A549 (cell line): ENCODE measurements at regions not wholly inside any gene's neighbourhood (a gene's known extent, or its start where the extent isn't known, plus 50 kb on each side); places are given as distances from the start of the nearest gene placed in this dataset.

ENCODE experiments used
- ATAC-seq, 2 experiments: fragments of 200-7000 bp in 1 of 2; fragments of >200 bp in 1 of 2; cut with Nextera tagmentation in 1 of 2; cut with Tn5 transposase in 1 of 2; 3 replicates each; pipeline versions ENCODE4 v1.8.0 to v1.9.1; 2018 to 2020; ENCODE audit warnings: mild to moderate bottlenecking in 1 of 2, moderate library complexity in 1 of 2
- CTCF ChIA-PET: fragments of 300-600 bp; sonication (Branson Sonifier 250); formaldehyde crosslinking; extraction: SDS; loops from one replicate; lab custom pipeline; 2021; ENCODE audit warnings: antibody characterized with exemption, inconsistent platforms; lab: Yijun Ruan, JAX
- POLR2A ChIA-PET: fragments of 350-600 bp; formaldehyde crosslinking; extraction: SDS; loops from one replicate; lab custom pipeline; 2021; ENCODE audit warnings: antibody characterized with exemption, inconsistent platforms; lab: Yijun Ruan, JAX
- DNase-seq, 2 experiments: peaks; one replicate each; pipeline versions ENCODE4 v3.0.0 to v3.0.0-alpha.2; 2011 to 2016; ENCODE audit warnings: low read depth in 1 of 2, low spot score in 1 of 2
- FAIRE-seq: peaks from 2 replicates; lab custom pipeline; 2011; peaks lifted over from hg19 to GRCh38; lab: Jason Lieb, UNC
- H3K27ac ChIP-seq, 2 experiments: fragments of >200 bp; sonication (Bioruptor Twin); formaldehyde crosslinking; 3 replicates each; pipeline ENCODE4 v1.5.1; 2016 to 2017
- H3K4me1 ChIP-seq: fragments of >200 bp; sonication (Bioruptor Twin); formaldehyde crosslinking; 3 replicates; pipeline ENCODE4 v1.6.1; 2016
- H3K4me2 ChIP-seq: fragments of >200 bp; sonication (Bioruptor Twin); formaldehyde crosslinking; 3 replicates; pipeline ENCODE4 v1.6.1; 2016
- H3K4me3 ChIP-seq: fragments of >200 bp; sonication (Bioruptor Twin); formaldehyde crosslinking; 3 replicates; pipeline ENCODE4 v1.5.1; 2016
- H3K9me3 ChIP-seq: fragments of >200 bp; sonication (Bioruptor Twin); formaldehyde crosslinking; 3 replicates; pipeline ENCODE4 v1.6.1; 2016
- BHLHE40 ChIP-seq: IDR thresholded peaks from 2 replicates; pipeline ENCODE4 v1.6.1; 2012; ENCODE audit warnings: low read depth, low read length, inconsistent platforms
- CBX8 ChIP-seq: fragments of 200-600 bp; sonication (generic); IDR thresholded peaks from 2 replicates; pipeline ENCODE4 v1.6.1; 2016
- CEBPB ChIP-seq, 2 experiments: fragments of >200 bp in 1 of 2; sonication (Bioruptor Twin) in 1 of 2; formaldehyde crosslinking in 1 of 2; IDR thresholded peaks; 2 replicates each; pipeline ENCODE4 v1.6.1; 2012 to 2016
- CHD2 ChIP-seq: fragments of 150-350 bp; IDR thresholded peaks from 2 replicates; pipeline ENCODE4 v1.6.1; 2014; ENCODE audit warnings: low read length; ENCODE audit not compliant: partially characterized antibody
- CHD4 ChIP-seq: fragments of 200-600 bp; sonication (generic); IDR thresholded peaks from 2 replicates; pipeline ENCODE4 v1.6.1; 2016; ENCODE audit warnings: antibody characterized with exemption, mild to moderate bottlenecking, borderline replicate concordance
- CTCF ChIP-seq: fragments of >200 bp; sonication (Bioruptor Twin); formaldehyde crosslinking; IDR thresholded peaks from 3 replicates; pipeline ENCODE4 v1.5.1; 2016
- EHF ChIP-seq: fragments of 250-450 bp; sonication (Bioruptor Pico); IDR thresholded peaks from 2 replicates; pipeline ENCODE4 v1.5.0; 2020; ENCODE audit warnings: mild to moderate bottlenecking
- EP300 ChIP-seq, 2 experiments: fragments of >200 bp; sonication (Bioruptor Twin); formaldehyde crosslinking; IDR thresholded peaks; 2 replicates in 1 of 2; 3 replicates in 1 of 2; pipeline ENCODE4 v1.6.1; 2016 to 2017
- FOXS1 ChIP-seq: fragments of 250-450 bp; sonication (Bioruptor Pico); IDR thresholded peaks from 2 replicates; pipeline ENCODE4 v1.5.0; 2020; ENCODE audit warnings: mild to moderate bottlenecking, moderate library complexity
- HDAC2 ChIP-seq: fragments of 200-600 bp; sonication (generic); IDR thresholded peaks from 2 replicates; pipeline ENCODE4 v1.6.1; 2016
- HEYL ChIP-seq: fragments of 250-450 bp; sonication (Bioruptor Pico); IDR thresholded peaks from 2 replicates; pipeline ENCODE4 v1.8.0; 2021; ENCODE audit warnings: mild to moderate bottlenecking, moderate library complexity
- HMGXB4 ChIP-seq: fragments of 250-450 bp; sonication (Bioruptor Pico); IDR thresholded peaks from 2 replicates; pipeline ENCODE4 v1.5.0; 2021; ENCODE audit warnings: mild to moderate bottlenecking, moderate library complexity, borderline replicate concordance
- HOXA7 ChIP-seq: fragments of 250-450 bp; sonication (Bioruptor Pico); IDR thresholded peaks from 2 replicates; pipeline ENCODE4 v1.5.0; 2020; ENCODE audit warnings: mild to moderate bottlenecking, moderate library complexity
- HOXB13 ChIP-seq: fragments of 250-450 bp; sonication (Bioruptor Pico); IDR thresholded peaks from 2 replicates; pipeline ENCODE4 v1.5.0; 2020; ENCODE audit warnings: low read depth, mild to moderate bottlenecking, moderate library complexity
- MAFK ChIP-seq: fragments of 450-650 bp; IDR thresholded peaks from 2 replicates; pipeline ENCODE4 v1.6.1; 2014; ENCODE audit not compliant: partially characterized antibody
- NFE2L2 ChIP-seq: fragments of 150-350 bp; conservative IDR thresholded peaks from 2 replicates; pipeline ENCODE4 v1.6.1; 2014; ENCODE audit warnings: low read length
- PHF8 ChIP-seq: fragments of 200-600 bp; sonication (generic); IDR thresholded peaks from 2 replicates; pipeline ENCODE4 v1.6.1; 2016; ENCODE audit warnings: low read depth, mild to moderate bottlenecking, antibody characterized with exemption, moderate library complexity, borderline replicate concordance
- POLR2AphosphoS2 ChIP-seq: conservative IDR thresholded peaks from 2 replicates; pipeline ENCODE4 v1.6.1; 2012; ENCODE audit warnings: low read length, improper control_type of control experiment, inconsistent platforms
- RAD21 ChIP-seq, 2 experiments: fragments of >200 bp in 1 of 2; sonication (Bioruptor Twin) in 1 of 2; formaldehyde crosslinking in 1 of 2; IDR thresholded peaks in 1 of 2; conservative IDR thresholded peaks in 1 of 2; 2 replicates in 1 of 2; 3 replicates in 1 of 2; pipeline ENCODE4 v1.6.1; 2012 to 2018; ENCODE audit warnings: inconsistent platforms in 1 of 2
- RFX5 ChIP-seq: fragments of 450-650 bp; IDR thresholded peaks from 2 replicates; pipeline ENCODE4 v1.7.1; 2014; ENCODE audit warnings: antibody characterized with exemption, mild to moderate bottlenecking, moderate library complexity
- SMC3 ChIP-seq: fragments of >200 bp; sonication (Bioruptor Twin); formaldehyde crosslinking; IDR thresholded peaks from 3 replicates; pipeline ENCODE4 v1.6.1; 2018; ENCODE audit warnings: inconsistent platforms
- ZFP36 ChIP-seq: fragments of 450-650 bp; IDR thresholded peaks from 2 replicates; pipeline ENCODE4 v1.6.1; 2014; ENCODE audit warnings: borderline replicate concordance; ENCODE audit not compliant: partially characterized antibody
- ZNF302 ChIP-seq: fragments of 250-450 bp; sonication (Bioruptor Pico); IDR thresholded peaks from 2 replicates; pipeline ENCODE4 v1.9.0; 2021; ENCODE audit warnings: inconsistent platforms, mild to moderate bottlenecking, moderate library complexity
- ZSCAN20 ChIP-seq: fragments of 250-450 bp; sonication (Bioruptor Pico); IDR thresholded peaks from 2 replicates; pipeline ENCODE4 v1.8.0; 2022; ENCODE audit warnings: mild to moderate bottlenecking, moderate library complexity
- WGBS: methylation state at CpG from one replicate; pipeline ENCODE4 v1.1.6; 2017; ENCODE audit errors: missing lambda C conversion rate; 5-methylcytosine and 5-hydroxymethylcytosine counted together
- TF ChIP-seq, protein P1 (sequence below): IDR thresholded peaks from 2 replicates; pipeline ENCODE4 v1.6.1; 2012
- TF ChIP-seq, protein P2 (sequence below): fragments of 200-600 bp; sonication (generic); IDR thresholded peaks from 2 replicates; pipeline ENCODE4 v1.6.1; 2016; ENCODE audit warnings: antibody characterized with exemption, mild to moderate bottlenecking, moderate library complexity
- TF ChIP-seq, protein P3 (sequence below): fragments of 250-450 bp; sonication (Bioruptor Pico); IDR thresholded peaks from 2 replicates; pipeline ENCODE4 v1.5.0; 2020; ENCODE audit warnings: low read depth, mild to moderate bottlenecking, moderate library complexity

GRCh38 chr5:180421672-180422071, 68.5 kb upstream of the GFPT2 start:
- no peak overlapping the region for H3K4me2 ChIP-seq
- whole genome bisulfite sequencing: 91% methylated on average over 3 of the region's 3 CpGs
- H3K4me1 ChIP-seq: peaks cover 18% of the 10 kb centered on the region
- FAIRE-seq (no peak), DNase-seq (no peak), ATAC-seq (no peak)
- no peaks in the 10 kb centered on the region for H3K9me3 ChIP-seq
- no peak overlapping the region for H3K27ac ChIP-seq
- POLR2A ChIA-PET: no interaction called here
- TF ChIP-seq CEBPB (IDR thresholded peaks at IDR 0.05) (no peak), RAD21 (conservative IDR thresholded peaks at IDR 0.05 in 1 of 2, IDR thresholded peaks at IDR 0.05 in 1 of 2) (no peak)
- CTCF ChIA-PET: interaction anchor here (1.7 kb wide), 1 partner anchor 13 kb away, joined by 3 read pairs; no protein-coding TSS in a partner anchor
- no peak overlapping the region for H3K4me3 ChIP-seq

DNA sequence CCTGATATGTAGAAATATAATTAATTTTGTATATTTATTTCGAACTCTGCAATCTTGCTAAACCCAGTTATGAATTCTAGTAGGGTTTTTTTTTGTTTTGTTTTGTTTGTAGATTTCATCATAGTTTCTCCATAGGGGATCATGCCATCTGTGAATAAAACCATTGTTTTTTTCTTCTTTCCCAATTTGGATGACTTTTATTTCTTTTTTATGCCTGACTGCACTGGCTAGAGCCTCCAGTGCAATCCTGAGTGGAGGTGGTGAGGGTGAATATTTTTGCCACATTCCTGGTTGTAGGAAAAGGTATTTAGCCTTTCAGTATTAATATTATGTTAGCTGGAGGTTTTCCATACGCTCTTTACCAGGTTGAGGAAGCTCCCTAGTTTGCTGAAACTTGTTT, 70.0 kb upstream of the GFPT2 start:
- ChIA-PET CTCF (interaction anchor here (0.6 to 1.7 kb wide), 3 partner anchors 15 to 508 kb away, joined by 3 read pairs; no protein-coding TSS in a partner anchor), POLR2A (no interaction called here)
- ATAC-seq (no peak), FAIRE-seq (no peak), DNase-seq (no peak)
- Histone ChIP-seq H3K27ac (peak overlapping the region in 1 of 2 experiments; percentile 4; a peak in 1 of 6 replicates), H3K4me2 (no peak overlapping the region), H3K9me3 (no peaks in the 10 kb centered on the region), H3K4me3 (no peak overlapping the region), H3K4me1 (peaks cover 18% of the 10 kb centered on the region)
- WGBS: 74% methylated on average over 2 of the region's 2 CpGs
- no peak for TF ChIP-seq POLR2AphosphoS2
- TF ChIP-seq CHD4: no peak
- TF ChIP-seq FOXS1 (CRISPR knock-in tag): no peak
- TF ChIP-seq HEYL (CRISPR knock-in tag): no peak
- TF ChIP-seq ZSCAN20: no peak
- no peak for TF ChIP-seq CEBPB (IDR thresholded peaks at IDR 0.05)
- TF ChIP-seq EHF (CRISPR knock-in tag): no peak
- TF ChIP-seq SMC3: no peak
- no peak for TF ChIP-seq PHF8
- TF ChIP-seq ZFP36: no peak
- no peak for TF ChIP-seq BHLHE40
- TF ChIP-seq CTCF: no peak
- TF ChIP-seq CBX8: no peak
- no peak for TF ChIP-seq RFX5
- TF ChIP-seq HOXA7 (CRISPR knock-in tag): no peak
- TF ChIP-seq, protein P1, sequence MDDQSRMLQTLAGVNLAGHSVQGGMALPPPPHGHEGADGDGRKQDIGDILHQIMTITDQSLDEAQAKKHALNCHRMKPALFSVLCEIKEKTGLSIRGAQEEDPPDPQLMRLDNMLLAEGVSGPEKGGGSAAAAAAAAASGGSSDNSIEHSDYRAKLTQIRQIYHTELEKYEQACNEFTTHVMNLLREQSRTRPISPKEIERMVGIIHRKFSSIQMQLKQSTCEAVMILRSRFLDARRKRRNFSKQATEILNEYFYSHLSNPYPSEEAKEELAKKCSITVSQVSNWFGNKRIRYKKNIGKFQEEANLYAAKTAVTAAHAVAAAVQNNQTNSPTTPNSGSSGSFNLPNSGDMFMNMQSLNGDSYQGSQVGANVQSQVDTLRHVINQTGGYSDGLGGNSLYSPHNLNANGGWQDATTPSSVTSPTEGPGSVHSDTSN: no peak
- no peak for TF ChIP-seq HOXB13 (CRISPR knock-in tag)
- no peak for TF ChIP-seq NFE2L2
- TF ChIP-seq HMGXB4 (CRISPR knock-in tag): no peak

DNA sequence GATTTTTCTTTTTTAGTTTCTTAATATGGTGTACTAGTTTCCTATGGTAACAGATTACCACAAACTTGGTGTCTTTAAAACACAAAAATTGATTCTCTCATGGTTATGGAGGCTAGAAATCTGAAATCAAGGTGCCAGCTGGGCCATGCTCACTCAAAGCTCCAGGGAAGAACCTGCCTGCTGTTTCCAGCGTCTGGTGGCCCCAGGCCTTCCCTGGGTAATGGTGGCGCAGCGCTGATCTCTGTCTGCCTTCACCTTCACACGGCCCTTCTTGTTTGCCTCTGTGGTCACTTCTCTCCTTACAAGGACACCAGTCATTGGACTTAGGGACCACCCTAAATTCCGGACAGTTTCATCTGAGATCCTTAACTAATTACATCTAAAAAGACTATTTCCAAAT, 70.5 kb upstream of the GFPT2 start:
- CTCF ChIA-PET: interaction anchor here (0.6 to 1.1 kb wide), 2 partner anchors 95 to 508 kb away, joined by 3 read pairs; no protein-coding TSS in a partner anchor
- POLR2A ChIA-PET: no interaction called here
- TF ChIP-seq CHD2 (no peak), PHF8 (no peak), RFX5 (no peak), ZNF302 (CRISPR knock-in tag) (no peak), MAFK (no peak), HDAC2 (no peak), EP300 (IDR thresholded peaks at IDR 0.05) (no peak)
- TF ChIP-seq, protein P2, sequence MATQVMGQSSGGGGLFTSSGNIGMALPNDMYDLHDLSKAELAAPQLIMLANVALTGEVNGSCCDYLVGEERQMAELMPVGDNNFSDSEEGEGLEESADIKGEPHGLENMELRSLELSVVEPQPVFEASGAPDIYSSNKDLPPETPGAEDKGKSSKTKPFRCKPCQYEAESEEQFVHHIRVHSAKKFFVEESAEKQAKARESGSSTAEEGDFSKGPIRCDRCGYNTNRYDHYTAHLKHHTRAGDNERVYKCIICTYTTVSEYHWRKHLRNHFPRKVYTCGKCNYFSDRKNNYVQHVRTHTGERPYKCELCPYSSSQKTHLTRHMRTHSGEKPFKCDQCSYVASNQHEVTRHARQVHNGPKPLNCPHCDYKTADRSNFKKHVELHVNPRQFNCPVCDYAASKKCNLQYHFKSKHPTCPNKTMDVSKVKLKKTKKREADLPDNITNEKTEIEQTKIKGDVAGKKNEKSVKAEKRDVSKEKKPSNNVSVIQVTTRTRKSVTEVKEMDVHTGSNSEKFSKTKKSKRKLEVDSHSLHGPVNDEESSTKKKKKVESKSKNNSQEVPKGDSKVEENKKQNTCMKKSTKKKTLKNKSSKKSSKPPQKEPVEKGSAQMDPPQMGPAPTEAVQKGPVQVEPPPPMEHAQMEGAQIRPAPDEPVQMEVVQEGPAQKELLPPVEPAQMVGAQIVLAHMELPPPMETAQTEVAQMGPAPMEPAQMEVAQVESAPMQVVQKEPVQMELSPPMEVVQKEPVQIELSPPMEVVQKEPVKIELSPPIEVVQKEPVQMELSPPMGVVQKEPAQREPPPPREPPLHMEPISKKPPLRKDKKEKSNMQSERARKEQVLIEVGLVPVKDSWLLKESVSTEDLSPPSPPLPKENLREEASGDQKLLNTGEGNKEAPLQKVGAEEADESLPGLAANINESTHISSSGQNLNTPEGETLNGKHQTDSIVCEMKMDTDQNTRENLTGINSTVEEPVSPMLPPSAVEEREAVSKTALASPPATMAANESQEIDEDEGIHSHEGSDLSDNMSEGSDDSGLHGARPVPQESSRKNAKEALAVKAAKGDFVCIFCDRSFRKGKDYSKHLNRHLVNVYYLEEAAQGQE: no peak
- TF ChIP-seq, protein P3, sequence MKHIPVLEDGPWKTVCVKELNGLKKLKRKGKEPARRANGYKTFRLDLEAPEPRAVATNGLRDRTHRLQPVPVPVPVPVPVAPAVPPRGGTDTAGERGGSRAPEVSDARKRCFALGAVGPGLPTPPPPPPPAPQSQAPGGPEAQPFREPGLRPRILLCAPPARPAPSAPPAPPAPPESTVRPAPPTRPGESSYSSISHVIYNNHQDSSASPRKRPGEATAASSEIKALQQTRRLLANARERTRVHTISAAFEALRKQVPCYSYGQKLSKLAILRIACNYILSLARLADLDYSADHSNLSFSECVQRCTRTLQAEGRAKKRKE (CRISPR knock-in tag): no peak

More for the DNA sequence above, 70.5 kb upstream of the GFPT2 start:
- FAIRE-seq (no peak), ATAC-seq (no peak), DNase-seq (no peak)
- Histone ChIP-seq H3K27ac (peak overlapping the region; percentile 4 to 62; a peak in 4 of 6 replicates), H3K4me1 (peaks cover 18% of the 10 kb centered on the region), H3K4me3 (no peak overlapping the region), H3K4me2 (0 out of 3 replicates have a peak overlapping the region, but pooled peaks have one; percentile 19), H3K9me3 (no peaks in the 10 kb centered on the region)
- 80% methylated on average over 5 of the region's 5 CpGs for WGBS
